Upper lobe of right lung (tissue), 1 donor: ENCODE measurements at regions not wholly inside any gene's neighbourhood (a gene's known extent, or its start where the extent isn't known, plus 50 kb on each side); places are given as distances from the start of the nearest gene placed in this dataset.

ENCODE experiments used
- ATAC-seq: fragments of 200-7000 bp; cut with Tn5 transposase; one replicate; pipeline ENCODE4 v1.9.1; 2020; ENCODE audit warnings: mild to moderate bottlenecking, moderate library complexity
- DNase-seq: peaks from one replicate; pipeline ENCODE4 v3.0.0-alpha.2; 2020
- H3K27ac ChIP-seq: fragments of 200-600 bp; one replicate; pipeline ENCODE4 v1.8.0; 2022
- H3K27me3 ChIP-seq: fragments of 200-600 bp; one replicate; pipeline ENCODE4 v1.8.0; 2022; ENCODE audit warnings: mild to moderate bottlenecking
- H3K36me3 ChIP-seq: fragments of 200-600 bp; one replicate; pipeline ENCODE4 v1.8.0; 2022
- H3K4me1 ChIP-seq: fragments of 200-600 bp; one replicate; pipeline ENCODE4 v1.8.0; 2022
- H3K4me3 ChIP-seq: fragments of 200-600 bp; one replicate; pipeline ENCODE4 v1.8.0; 2022; ENCODE audit warnings: mild to moderate bottlenecking
- H3K9me3 ChIP-seq: fragments of 200-600 bp; one replicate; pipeline ENCODE4 v1.8.0; 2022
- CTCF ChIP-seq: fragments of 200-600 bp; IDR thresholded peaks from one replicate; pipeline ENCODE4 v1.8.0; 2022; ENCODE audit warnings: antibody characterized with exemption
- intact Hi-C: fragments of 100-400 bp; cut with DNase I; formaldehyde crosslinking; loops from one replicate; pipeline ENCODE4 v1.11.0; 2022
- donor health status: DM: no; HTN: yes; CAD: no; lungs with severe emphysema.

DNA sequence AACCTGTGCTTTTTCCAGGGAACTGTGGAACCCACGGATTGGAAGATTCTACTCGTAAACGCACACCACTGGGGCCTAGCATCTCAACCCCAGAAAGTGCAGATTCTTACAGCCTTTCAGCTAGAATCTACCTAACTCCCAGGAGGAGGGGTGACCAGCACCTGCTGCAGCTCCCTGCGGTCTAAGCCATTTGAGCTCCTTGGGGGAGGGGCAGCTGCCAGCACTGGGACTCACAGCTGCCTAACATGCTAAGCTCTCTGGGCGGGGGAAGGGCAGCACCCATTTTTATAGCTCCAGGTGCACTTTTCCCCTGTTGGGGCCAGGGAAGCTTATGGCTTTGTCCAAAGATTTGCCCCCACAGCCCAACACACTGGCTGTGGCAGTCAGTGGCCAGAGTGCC lies 595.7 kb upstream of the EPHA5 start:
- H3K27ac ChIP-seq, result no peak overlapping the region
- DNase-seq, result no peak
- H3K36me3 ChIP-seq, result no peaks in the 10 kb centered on the region
- no peaks in the 10 kb centered on the region for H3K4me1 ChIP-seq
- H3K9me3 ChIP-seq, result no peaks in the 10 kb centered on the region
- intact Hi-C loops, result no loop called here
- no peak for ATAC-seq
- TF ChIP-seq CTCF, result no peak
- H3K27me3 ChIP-seq, result no peaks in the 10 kb centered on the region
- H3K4me3 ChIP-seq, result no peak overlapping the region

- no peak overlapping the region for H3K4me3 ChIP-seq
- no peaks in the 10 kb centered on the region for H3K27me3 ChIP-seq
- intact Hi-C loops, result no loop called here
- TF ChIP-seq CTCF, result no peak
- no peak for ATAC-seq
- no peaks in the 10 kb centered on the region for H3K9me3 ChIP-seq
- no peak overlapping the region for H3K27ac ChIP-seq
- no peak for DNase-seq
- no peaks in the 10 kb centered on the region for H3K4me1 ChIP-seq
- H3K36me3 ChIP-seq, result no peaks in the 10 kb centered on the region
Observed at GRCh38 chr4:66252291-66252690, 582.0 kb upstream of the EPHA5 start.

DNA sequence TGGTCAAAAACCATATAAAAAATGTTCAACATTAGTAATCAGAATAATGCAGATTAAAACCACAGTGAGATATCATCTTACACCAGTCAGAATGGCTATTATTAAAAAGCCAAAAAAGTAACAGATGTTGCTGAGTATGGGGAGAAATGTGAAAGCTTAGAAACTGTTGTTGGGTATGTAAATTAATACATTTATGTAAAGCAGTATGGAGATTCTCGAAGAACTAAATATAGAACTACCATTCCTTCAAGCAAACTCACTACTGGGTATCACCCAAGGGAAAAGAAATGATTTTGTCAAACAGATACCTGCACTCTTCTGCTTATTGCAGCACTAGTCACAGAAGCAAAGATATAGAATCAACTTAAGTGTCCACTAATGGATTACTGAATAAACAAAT lies 576.4 kb upstream of the EPHA5 start:
- TF ChIP-seq CTCF, result no peak
- H3K9me3 ChIP-seq, result no peaks in the 10 kb centered on the region
- intact Hi-C loops, result no loop called here
- no peaks in the 10 kb centered on the region for H3K4me1 ChIP-seq
- no peak overlapping the region for H3K4me3 ChIP-seq
- H3K27me3 ChIP-seq, result no peaks in the 10 kb centered on the region
- H3K36me3 ChIP-seq, result no peaks in the 10 kb centered on the region
- ATAC-seq (no peak), DNase-seq (no peak)
- H3K27ac ChIP-seq, result no peak overlapping the region

DNA sequence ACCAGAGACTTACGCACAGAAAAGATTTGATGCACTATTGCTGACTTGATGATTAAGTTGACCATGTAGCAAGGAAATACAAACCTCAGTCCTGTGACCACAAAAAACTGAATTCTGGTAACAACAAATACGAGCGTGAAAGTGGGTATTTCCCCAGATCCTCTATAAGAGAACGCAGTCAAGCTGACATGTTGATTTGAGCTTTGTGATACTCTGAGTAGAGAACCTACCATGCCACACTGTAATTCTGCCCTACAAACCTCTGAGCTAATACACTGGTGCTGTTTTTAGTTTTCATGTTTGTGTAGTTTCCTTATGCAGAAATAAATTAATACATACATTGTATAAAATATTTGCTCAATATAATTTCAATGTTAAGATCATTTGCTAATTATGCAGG lies 565.6 kb upstream of the EPHA5 start:
- intact Hi-C loops, result no loop called here
- TF ChIP-seq CTCF, result no peak
- Histone ChIP-seq H3K4me3 (no peak overlapping the region), H3K27ac (no peak overlapping the region), H3K27me3 (no peaks in the 10 kb centered on the region), H3K36me3 (no peaks in the 10 kb centered on the region), H3K4me1 (no peaks in the 10 kb centered on the region), H3K9me3 (no peaks in the 10 kb centered on the region)
- DNase-seq (no peak), ATAC-seq (no peak)

DNA sequence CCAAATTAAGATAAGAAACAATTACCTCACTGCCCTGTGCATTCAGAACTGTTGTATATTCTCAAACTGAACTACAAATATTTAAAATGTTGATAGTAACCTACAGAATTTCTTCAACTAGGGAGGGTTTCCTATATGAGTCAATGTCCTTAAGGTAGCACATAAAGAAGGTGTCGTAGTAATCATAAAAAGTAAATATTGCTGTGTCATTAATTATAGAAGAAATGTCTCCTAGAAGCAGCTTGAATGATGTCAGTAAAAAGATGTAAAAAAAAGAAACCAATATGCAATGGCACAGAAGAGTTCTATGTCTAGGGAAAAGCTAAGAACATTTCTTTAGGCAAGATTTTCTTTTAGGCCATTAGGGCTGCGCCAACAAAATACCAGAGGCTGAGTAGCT lies 559.6 kb upstream of the EPHA5 start:
- Histone ChIP-seq H3K27ac (no peak overlapping the region), H3K4me3 (no peak overlapping the region), H3K9me3 (no peaks in the 10 kb centered on the region), H3K4me1 (no peaks in the 10 kb centered on the region), H3K27me3 (no peaks in the 10 kb centered on the region), H3K36me3 (no peaks in the 10 kb centered on the region)
- intact Hi-C loops, result no loop called here
- no peak for ATAC-seq
- no peak for DNase-seq
- TF ChIP-seq CTCF, result no peak

DNA sequence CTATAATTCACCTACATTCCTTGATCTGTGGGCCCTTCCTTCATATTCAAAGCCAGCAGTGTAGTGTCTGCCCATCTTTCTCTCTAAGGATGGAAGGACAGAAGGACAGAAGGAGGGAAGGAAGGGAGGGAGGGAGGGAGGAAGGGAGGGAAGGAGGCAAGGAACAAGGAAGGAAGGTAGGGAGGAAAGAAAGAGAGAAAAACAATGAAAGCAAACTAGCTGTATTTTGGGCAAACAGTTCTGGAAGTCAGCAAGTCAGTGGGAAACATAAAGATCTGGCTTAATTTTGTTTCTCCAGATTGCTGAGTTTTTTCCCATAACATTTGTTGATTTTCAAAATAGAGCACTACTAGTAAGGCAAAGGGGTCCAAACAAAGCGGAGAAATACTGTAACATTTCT lies 555.2 kb upstream of the EPHA5 start:
- Histone ChIP-seq H3K4me1 (no peaks in the 10 kb centered on the region), H3K27me3 (no peaks in the 10 kb centered on the region), H3K27ac (no peak overlapping the region), H3K9me3 (no peaks in the 10 kb centered on the region), H3K4me3 (no peak overlapping the region), H3K36me3 (no peaks in the 10 kb centered on the region)
- ATAC-seq, result no peak
- no peak for TF ChIP-seq CTCF
- intact Hi-C loops, result no loop called here
- no peak for DNase-seq
